Muscle layer of duodenum (tissue), 2 donors: ENCODE measurements at regions not wholly inside any gene's neighbourhood (a gene's known extent, or its start where the extent isn't known, plus 50 kb on each side); places are given as distances from the start of the nearest gene placed in this dataset.

Source experiments
- H3K27ac ChIP-seq: one replicate; pipeline ENCODE4 v1.7.0; 2013; ENCODE audit warnings: mild to moderate bottlenecking, low read length
- H3K27me3 ChIP-seq: one replicate; pipeline ENCODE4 v1.7.0; 2013; ENCODE audit warnings: low read depth, mild to moderate bottlenecking, control low read depth, low read length
- H3K36me3 ChIP-seq, 2 donors: one replicate each; pipeline ENCODE4 v1.7.0; 2013; ENCODE audit warnings: low read length in 2 of 2, control low read depth in 1 of 2, mild to moderate bottlenecking in 1 of 2; ENCODE audit not compliant: insufficient read depth in 2 of 2, control insufficient read depth in 1 of 2
- H3K4me1 ChIP-seq, 2 donors: one replicate each; pipeline ENCODE4 v1.7.0; 2013; ENCODE audit warnings: low read length in 2 of 2, mild to moderate bottlenecking in 2 of 2, control low read depth in 1 of 2, moderate library complexity in 1 of 2; ENCODE audit not compliant: insufficient read depth in 2 of 2, control insufficient read depth in 1 of 2
- H3K4me3 ChIP-seq, 2 donors: one replicate each; pipeline ENCODE4 v1.7.0; 2013; ENCODE audit warnings: low read length in 2 of 2, low read depth in 1 of 2, mild to moderate bottlenecking in 1 of 2
- H3K9me3 ChIP-seq, 2 donors: one replicate each; pipeline ENCODE4 v1.7.0; 2013; ENCODE audit warnings: low read length in 2 of 2, control low read depth in 1 of 2, mild to moderate bottlenecking in 1 of 2; ENCODE audit not compliant: control insufficient read depth in 1 of 2
- donor health status: healthy.

DNA sequence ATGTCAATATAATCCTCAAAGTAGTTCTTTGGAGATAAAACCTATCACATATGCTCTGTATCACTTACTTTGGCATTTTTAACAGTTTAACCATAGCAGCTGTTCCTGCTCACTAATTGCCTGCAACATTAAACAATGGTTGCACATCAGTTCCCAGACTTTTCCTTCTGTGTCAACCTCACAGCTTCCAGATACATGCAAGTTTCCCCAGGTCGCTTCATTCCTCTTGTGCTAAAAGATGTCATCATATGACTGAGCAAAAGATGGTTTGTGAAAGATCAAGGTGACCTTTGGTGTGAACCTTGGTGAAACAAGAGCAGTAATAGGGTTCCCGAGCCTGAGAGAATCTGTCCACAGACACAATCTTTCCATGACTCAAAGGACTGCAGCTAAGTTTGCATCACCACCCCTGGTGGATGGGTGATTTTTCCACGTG, 500.4 kb upstream of the PAPPA start:
- H3K36me3 ChIP-seq = no peaks in the 10 kb centered on the region
- H3K9me3 ChIP-seq = no peaks in the 10 kb centered on the region
- H3K4me1 ChIP-seq = no peaks in the 10 kb centered on the region
- no peak overlapping the region for H3K27ac ChIP-seq
- no peaks in the 10 kb centered on the region for H3K27me3 ChIP-seq
- no peak overlapping the region for H3K4me3 ChIP-seq

DNA sequence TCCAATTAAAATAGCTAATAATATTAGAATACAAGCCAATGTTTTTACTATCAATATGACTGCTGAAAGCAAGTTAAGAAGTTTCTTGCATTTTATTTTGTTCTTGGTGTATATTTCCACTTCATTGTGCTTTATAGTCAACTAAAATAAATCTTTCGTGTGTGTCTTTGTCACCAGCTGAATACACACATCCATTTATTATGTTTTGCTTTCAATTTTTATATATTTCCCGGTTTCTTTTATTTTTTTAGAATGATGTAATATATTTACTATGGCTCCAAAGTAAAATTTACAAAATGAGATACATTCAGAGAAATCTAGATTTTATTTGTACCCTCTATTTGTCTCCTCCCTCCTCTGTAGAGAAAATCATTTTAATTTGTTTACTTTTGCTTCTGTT, 495.9 kb upstream of the PAPPA start:
- Histone ChIP-seq H3K4me1 (no peaks in the 10 kb centered on the region), H3K4me3 (no peak overlapping the region), H3K36me3 (no peaks in the 10 kb centered on the region)

DNA sequence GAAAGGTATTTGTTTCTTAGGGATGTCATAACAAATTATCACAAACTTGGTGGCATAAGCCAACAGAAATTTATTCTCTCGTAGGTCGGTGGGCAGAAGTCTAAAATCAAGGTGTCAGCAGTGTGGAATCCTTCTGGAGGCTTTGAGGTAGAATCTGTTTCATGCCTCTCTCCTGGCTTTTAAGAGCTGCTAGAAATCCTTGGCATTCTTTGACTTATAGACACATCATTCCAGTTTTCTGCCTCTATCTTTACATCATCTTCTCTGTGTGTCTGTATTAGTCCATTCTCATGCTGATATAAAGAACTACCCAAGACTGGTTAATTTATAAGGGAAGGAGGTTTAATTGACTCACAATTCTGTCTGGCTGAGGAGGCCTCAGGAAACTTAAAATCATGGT, 488.1 kb upstream of the PAPPA start:
- H3K4me3 ChIP-seq = no peak overlapping the region
- no peak overlapping the region for H3K27ac ChIP-seq
- no peaks in the 10 kb centered on the region for H3K4me1 ChIP-seq
- no peaks in the 10 kb centered on the region for H3K27me3 ChIP-seq
- H3K9me3 ChIP-seq = no peaks in the 10 kb centered on the region
- H3K36me3 ChIP-seq = no peaks in the 10 kb centered on the region

More for the DNA sequence above, 495.9 kb upstream of the PAPPA start:
- Histone ChIP-seq H3K27ac (no peak overlapping the region), H3K27me3 (no peaks in the 10 kb centered on the region), H3K9me3 (no peaks in the 10 kb centered on the region)

DNA sequence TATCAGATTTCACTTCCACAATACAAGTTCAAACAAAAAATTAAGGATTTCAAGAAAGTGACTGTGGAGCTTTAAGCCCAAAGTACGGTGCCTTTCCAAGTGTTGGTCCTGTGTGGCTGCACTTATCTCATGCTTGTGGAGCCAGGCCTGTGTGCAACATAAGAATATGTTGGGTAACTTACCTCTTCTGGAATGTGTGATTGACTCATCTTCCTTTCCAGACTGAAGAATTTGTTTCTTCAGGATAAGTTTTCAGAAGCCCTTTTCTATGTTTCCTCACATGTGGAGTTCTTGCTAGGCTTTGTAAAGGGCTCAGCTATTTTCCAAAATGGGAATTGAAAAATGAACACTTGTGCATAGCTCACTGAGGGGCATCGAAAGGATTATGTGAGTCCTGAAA, 485.1 kb upstream of the PAPPA start:
- Histone ChIP-seq H3K9me3 (no peaks in the 10 kb centered on the region), H3K4me1 (no peaks in the 10 kb centered on the region), H3K27ac (no peak overlapping the region), H3K4me3 (no peak overlapping the region), H3K36me3 (peaks cover 0 to 3% of the 10 kb centered on the region in 2 donors), H3K27me3 (no peaks in the 10 kb centered on the region)

DNA sequence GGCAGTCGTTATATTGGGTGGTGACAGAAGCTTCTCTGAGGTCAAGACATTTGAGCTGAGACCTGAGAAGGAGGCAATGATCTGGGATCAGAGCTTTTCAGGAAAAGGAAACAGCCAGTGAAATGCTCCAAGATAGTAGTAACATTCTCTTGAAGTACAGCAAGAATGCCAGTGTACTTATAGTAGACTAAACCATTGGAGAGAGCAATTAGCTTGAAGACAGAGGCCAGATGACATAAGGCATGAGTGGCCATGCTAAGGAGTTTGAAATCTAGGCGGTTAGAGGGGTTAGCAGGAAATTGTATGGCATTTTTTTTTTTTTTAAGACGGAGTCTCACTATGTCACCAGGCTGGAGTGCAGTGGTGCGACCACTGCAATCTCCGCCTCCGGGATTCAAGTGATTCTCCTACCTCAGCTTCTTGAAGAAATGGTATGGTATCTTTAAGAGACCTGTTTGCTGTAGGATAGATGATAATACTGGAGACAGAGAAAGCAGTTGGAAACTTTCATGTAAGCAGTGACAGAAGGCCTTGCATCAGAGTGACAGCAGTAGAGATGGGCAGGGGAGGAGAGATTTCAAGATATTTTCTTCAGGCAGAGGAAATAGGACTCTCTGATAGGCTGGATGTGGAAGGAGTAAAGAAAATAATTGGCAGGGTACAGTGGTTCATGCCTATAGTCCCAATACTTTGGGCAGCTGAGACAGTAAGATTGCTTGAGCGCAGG, 482.2 kb upstream of the PAPPA start:
- Histone ChIP-seq H3K27me3 (no peaks in the 10 kb centered on the region), H3K4me1 (no peaks in the 10 kb centered on the region), H3K4me3 (no peak overlapping the region), H3K36me3 (peaks cover 0 to 3% of the 10 kb centered on the region in 2 donors), H3K9me3 (no peaks in the 10 kb centered on the region), H3K27ac (no peak overlapping the region)

DNA sequence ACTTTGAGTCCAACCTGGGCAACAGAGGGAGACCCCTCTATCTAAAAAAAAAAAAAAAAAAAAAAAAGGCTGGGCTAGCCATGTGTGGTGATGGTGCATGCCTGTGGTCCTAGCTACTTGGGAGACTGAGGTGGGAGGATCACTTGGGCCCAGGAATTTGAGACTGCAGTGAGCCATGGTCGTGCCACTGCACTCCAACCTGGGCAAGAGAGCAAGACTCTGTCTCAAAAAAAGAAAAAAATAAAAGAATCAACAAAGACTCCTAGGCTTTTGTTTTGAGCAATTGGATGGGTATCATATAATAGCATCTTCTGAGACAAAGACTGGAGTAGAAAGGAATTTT, 481.7 kb upstream of the PAPPA start:
- Histone ChIP-seq H3K9me3 (no peaks in the 10 kb centered on the region), H3K4me3 (no peak overlapping the region), H3K4me1 (no peaks in the 10 kb centered on the region), H3K27ac (no peak overlapping the region), H3K36me3 (peaks cover 0 to 3% of the 10 kb centered on the region in 2 donors), H3K27me3 (no peaks in the 10 kb centered on the region)

DNA sequence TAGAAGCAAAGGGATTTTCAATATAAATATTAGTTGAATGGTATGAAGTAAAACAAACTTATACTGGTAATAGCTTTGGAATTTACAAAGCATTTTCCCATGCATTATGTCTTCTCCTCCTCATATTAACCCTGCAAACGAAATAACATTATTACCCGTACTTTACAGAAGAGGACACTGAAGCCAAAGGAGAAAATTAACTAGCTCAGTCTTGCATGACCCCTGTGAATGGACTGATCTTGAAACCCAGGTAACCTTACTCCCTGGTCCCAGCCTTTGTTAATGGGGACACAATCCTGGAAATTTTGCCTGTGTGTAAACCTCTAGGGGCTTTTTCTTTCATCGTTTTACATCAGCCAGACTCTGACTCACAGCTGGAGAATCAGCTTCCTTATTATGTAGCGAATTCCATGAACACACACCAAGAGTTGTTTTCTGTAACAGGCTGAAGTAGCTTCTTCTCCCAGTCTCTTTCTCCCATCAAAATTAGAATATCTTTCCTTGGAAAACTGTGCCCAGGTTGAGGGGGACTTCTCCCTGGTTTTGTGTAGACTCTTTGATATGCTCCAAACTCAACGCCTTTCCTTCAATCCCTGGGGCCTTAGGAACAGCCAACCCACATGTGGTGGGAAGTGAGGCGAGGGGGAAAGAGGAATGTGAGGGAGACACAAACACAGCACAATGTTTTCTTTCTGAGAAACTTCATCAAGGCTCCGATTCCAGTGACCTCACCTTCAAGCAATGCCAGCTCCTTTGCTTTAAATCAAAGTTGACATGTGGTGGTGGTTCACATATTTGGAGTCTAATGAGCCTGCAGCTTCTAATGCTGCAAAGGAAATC, 480.9 kb upstream of the PAPPA start:
- Histone ChIP-seq H3K4me1 (no peaks in the 10 kb centered on the region), H3K27me3 (no peaks in the 10 kb centered on the region), H3K4me3 (no peak overlapping the region), H3K27ac (peak overlapping the region; percentile 78), H3K9me3 (no peaks in the 10 kb centered on the region), H3K36me3 (peaks cover 0 to 3% of the 10 kb centered on the region in 2 donors)

DNA sequence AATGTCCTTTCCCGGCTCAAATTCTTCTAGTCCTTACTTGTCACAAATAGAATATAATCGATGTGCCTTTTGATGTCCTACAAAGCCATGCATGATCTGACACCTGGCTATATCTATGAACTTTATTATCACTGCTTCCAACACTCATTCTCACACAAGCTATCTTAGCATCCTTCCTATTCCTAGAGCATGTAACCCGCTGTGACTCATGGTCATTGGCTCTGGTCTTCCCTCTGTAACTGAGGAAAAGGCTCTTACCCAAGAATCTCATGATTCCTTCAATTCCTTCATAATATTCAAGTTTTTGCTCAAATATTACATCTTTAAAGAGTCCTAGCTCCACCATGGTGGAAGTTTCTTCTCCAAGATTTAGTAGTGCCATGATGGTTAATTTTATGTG, 480.0 kb upstream of the PAPPA start:
- H3K36me3 ChIP-seq = peaks cover 0 to 3% of the 10 kb centered on the region in 2 donors
- no peaks in the 10 kb centered on the region for H3K4me1 ChIP-seq
- no peaks in the 10 kb centered on the region for H3K27me3 ChIP-seq
- H3K4me3 ChIP-seq = no peak overlapping the region
- no peaks in the 10 kb centered on the region for H3K9me3 ChIP-seq
- peak overlapping the region; percentile 78 for H3K27ac ChIP-seq

DNA sequence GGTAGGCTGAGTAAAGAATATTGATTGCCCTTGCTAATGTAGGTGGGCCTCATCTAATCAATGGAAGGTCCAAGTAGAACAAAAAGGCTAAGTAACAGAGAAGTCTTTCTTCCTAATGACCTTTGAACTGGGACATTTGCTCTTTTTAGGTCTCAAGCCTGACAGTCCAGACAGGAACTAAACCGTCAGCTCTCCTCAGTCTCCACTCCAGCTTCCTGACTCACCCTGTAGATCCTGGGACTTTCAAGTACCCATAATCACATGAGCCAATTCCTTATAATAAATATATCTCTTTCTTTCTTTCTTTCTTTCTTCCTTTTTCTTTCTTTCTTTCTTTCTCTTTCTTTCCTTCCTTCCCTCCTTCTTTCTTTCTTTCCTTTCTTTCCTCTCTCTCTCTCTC, 479.5 kb upstream of the PAPPA start:
- no peak overlapping the region for H3K4me3 ChIP-seq
- H3K27me3 ChIP-seq = no peaks in the 10 kb centered on the region
- H3K27ac ChIP-seq = peak overlapping the region; percentile 78
- no peaks in the 10 kb centered on the region for H3K4me1 ChIP-seq
- no peaks in the 10 kb centered on the region for H3K9me3 ChIP-seq
- peaks cover 0 to 3% of the 10 kb centered on the region in 2 donors for H3K36me3 ChIP-seq

DNA sequence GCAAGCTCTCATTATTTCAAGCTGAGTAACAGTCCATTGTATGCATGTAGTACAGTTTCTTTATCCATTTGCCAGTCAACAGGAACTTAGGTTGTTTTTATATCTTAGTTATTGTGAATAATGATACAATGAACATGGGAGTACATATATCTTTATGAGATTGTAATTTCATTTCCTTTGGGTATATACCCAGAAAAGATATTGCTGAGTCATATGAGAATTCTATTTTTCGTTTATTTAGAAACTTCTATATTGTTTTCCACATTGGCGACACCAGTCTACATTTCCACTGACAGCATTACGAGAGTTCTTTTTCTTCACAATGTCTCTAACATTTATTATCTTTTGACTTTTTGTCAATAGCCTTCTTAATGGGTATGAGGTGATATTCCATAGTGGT, 477.8 kb upstream of the PAPPA start:
- H3K9me3 ChIP-seq = no peaks in the 10 kb centered on the region
- H3K27ac ChIP-seq = no peak overlapping the region
- no peaks in the 10 kb centered on the region for H3K27me3 ChIP-seq
- H3K4me3 ChIP-seq = no peak overlapping the region
- no peaks in the 10 kb centered on the region for H3K4me1 ChIP-seq
- peaks cover 0 to 3% of the 10 kb centered on the region in 2 donors for H3K36me3 ChIP-seq

DNA sequence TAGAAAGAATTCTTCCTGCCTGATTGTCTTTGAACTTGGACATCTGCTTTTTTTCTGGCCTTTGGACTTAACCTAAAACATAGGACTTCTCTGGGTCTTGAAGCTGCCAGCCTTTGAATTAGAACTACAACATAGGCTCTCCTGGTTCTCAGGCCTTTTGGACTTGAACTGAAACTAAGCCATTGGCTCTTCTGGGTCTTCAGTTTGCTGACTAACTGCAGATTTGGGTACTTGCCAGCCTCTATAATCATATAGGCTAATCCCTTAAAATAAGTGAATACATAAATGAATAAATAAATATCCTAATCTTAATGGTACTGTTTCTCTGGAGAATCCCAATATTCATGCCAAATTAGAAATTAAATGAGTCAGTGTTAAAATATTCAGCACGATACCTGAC, 473.4 kb upstream of the PAPPA start:
- H3K36me3 ChIP-seq = no peaks in the 10 kb centered on the region

More for the DNA sequence above, 473.4 kb upstream of the PAPPA start:
- Histone ChIP-seq H3K27me3 (no peaks in the 10 kb centered on the region), H3K4me1 (no peaks in the 10 kb centered on the region), H3K27ac (no peak overlapping the region), H3K9me3 (no peaks in the 10 kb centered on the region), H3K4me3 (no peak overlapping the region)
